ENCODE measurements at regions not wholly inside any gene's neighbourhood (a gene's known extent, or its start where the extent isn't known, plus 50 kb on each side); places are given as distances from the start of the nearest gene placed in this dataset.
"Not testable (repeated sequence)": the region's sequence is repeated elsewhere in the genome, so short reads cannot be mapped to it uniquely, and the experiment has no call there.

GRCh38 chr5:158463188-158463587 is 604.2 kb upstream of the CLINT1 start:
- Mint-ChIP-seq H3K4me1 (peaks cover 14% of the 10 kb centered on the region), H3K9me3 (peaks cover 1% of the 10 kb centered on the region), H3K36me3 (no peaks in the 10 kb centered on the region), H3K27ac (no peak overlapping the region), H3K4me3 (no peak overlapping the region), H3K27me3 (no peaks in the 10 kb centered on the region)
- ATAC-seq (ENCODE audit: low read depth), result no peak
- DNase-seq (ENCODE audit: low spot score in 2 of 2), result no peak

DNA sequence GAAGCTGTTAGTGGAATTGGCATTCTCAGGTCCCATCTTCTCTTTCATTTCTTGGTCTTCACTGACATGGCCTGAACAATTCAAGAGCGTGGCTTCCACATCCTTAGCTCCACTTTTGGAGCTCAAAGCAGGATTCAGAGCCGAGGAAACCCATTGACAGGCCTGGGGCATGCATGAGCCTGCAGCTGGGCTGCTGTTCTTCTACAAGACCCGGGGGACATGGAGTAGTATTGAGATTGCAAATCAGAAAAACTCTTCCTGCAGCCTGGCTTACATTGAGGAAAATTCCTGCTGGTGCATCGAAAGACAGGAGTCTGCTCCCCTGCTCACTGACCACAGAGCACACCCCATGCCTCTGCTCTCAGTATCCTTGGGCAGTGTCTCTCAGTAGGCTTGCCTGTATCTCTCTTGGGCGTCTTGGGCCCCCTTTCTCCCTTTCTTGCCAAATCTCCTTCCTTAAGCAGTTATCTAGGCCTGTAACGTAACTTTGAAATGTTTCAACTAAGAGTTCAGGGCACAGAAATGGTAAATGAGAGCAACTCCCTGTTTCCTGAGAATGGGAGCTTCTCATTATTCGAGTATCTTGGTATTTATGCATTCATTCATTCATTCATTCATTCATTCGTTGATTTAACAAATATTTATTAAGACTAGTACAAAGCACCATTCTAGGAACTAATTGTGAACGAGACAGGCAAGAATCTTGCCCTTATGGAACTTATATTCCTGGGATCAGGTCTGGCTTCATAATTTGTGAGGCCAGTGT is 603.6 kb upstream of the CLINT1 start:
- no peak for DNase-seq (ENCODE audit: low spot score in 2 of 2)
- no peak for ATAC-seq (ENCODE audit: low read depth)
- no peaks in the 10 kb centered on the region for H3K27me3 Mint-ChIP-seq
- no peaks in the 10 kb centered on the region for H3K36me3 Mint-ChIP-seq
- peaks cover 1% of the 10 kb centered on the region for H3K9me3 Mint-ChIP-seq
- H3K4me1 Mint-ChIP-seq, result peaks cover 14% of the 10 kb centered on the region
- H3K4me3 Mint-ChIP-seq, result no peak overlapping the region
- H3K27ac Mint-ChIP-seq, result no peak overlapping the region

- H3K4me3 Mint-ChIP-seq, result no peak overlapping the region
Measured at GRCh38 chr5:158461240-158461854, 602.4 kb upstream of the CLINT1 start.

GRCh38 chr5:158458086-158458485 is 599.1 kb upstream of the CLINT1 start:
- Mint-ChIP-seq H3K36me3 (no peaks in the 10 kb centered on the region), H3K9me3 (peaks cover 1% of the 10 kb centered on the region), H3K27ac (no peak overlapping the region), H3K27me3 (no peaks in the 10 kb centered on the region), H3K4me1 (no peaks in the 10 kb centered on the region), H3K4me3 (no peak overlapping the region)
- ATAC-seq (ENCODE audit: low read depth) (no peak), DNase-seq (ENCODE audit: low spot score in 2 of 2) (no peak)

More at GRCh38 chr5:158461240-158461854, 602.4 kb upstream of the CLINT1 start:
- ATAC-seq (ENCODE audit: low read depth) (no peak), DNase-seq (ENCODE audit: low spot score in 2 of 2) (no peak)
- Mint-ChIP-seq H3K4me1 (peaks cover 14% of the 10 kb centered on the region), H3K27ac (no peak overlapping the region), H3K27me3 (no peaks in the 10 kb centered on the region), H3K9me3 (peaks cover 1% of the 10 kb centered on the region), H3K36me3 (no peaks in the 10 kb centered on the region)

- ATAC-seq (ENCODE audit: low read depth), result no peak
- no peak overlapping the region for H3K4me3 Mint-ChIP-seq
- DNase-seq (ENCODE audit: low spot score in 2 of 2), result no peak
- H3K9me3 Mint-ChIP-seq, result peaks cover 1% of the 10 kb centered on the region
- no peaks in the 10 kb centered on the region for H3K36me3 Mint-ChIP-seq
- peaks cover 2% of the 10 kb centered on the region for H3K27me3 Mint-ChIP-seq
- H3K4me1 Mint-ChIP-seq, result peaks cover 2% of the 10 kb centered on the region
- no peak overlapping the region for H3K27ac Mint-ChIP-seq
Measured at GRCh38 chr5:158456756-158457155, 597.8 kb upstream of the CLINT1 start.

GRCh38 chr5:158456241-158456640 is 597.3 kb upstream of the CLINT1 start:
- H3K4me3 Mint-ChIP-seq, result no peak overlapping the region
- DNase-seq (ENCODE audit: low spot score in 2 of 2) (no peak), ATAC-seq (ENCODE audit: low read depth) (no peak)
- peaks cover 1% of the 10 kb centered on the region for H3K9me3 Mint-ChIP-seq
- H3K36me3 Mint-ChIP-seq, result no peaks in the 10 kb centered on the region
- no peak overlapping the region for H3K27ac Mint-ChIP-seq
- H3K27me3 Mint-ChIP-seq, result peaks cover 2% of the 10 kb centered on the region
- peaks cover 2% of the 10 kb centered on the region for H3K4me1 Mint-ChIP-seq

DNA sequence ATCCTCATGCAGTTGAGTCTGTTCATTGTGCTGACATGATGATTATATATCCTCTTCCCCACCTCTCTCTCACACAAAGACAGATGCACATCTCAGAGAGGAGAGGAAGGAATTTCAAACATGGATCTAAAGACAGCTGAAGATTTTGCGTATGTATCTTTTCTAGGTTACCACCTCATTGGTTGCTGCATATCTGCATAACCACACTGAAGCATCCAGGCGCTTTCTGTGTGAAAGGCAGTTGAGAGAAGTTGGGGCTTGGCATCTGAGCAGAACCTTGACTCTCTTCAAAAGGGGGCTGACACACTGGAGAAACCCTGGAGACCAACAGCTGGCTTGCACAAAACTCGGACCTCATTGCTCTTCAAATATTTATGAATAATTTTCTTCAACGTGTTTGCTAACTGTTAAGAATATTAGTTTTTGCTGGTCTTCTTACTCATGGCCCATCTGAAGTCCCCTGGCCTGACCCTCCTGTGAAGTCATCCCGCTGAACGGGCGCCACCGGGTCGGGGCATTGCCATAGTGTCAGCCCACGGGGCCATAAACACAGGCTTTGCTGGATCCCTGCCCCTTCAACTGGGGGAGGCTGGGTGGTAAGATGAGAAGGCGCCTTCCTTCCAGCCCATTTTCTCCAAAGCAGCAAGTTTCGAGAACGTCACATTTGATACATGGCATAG is 593.2 kb upstream of the CLINT1 start:
- H3K4me1 Mint-ChIP-seq, result peaks cover 2% of the 10 kb centered on the region

GRCh38 chr5:158451203-158451992 is 592.5 kb upstream of the CLINT1 start:
- Mint-ChIP-seq H3K9me3 (no peaks in the 10 kb centered on the region), H3K27me3 (peaks cover 2% of the 10 kb centered on the region), H3K4me1 (peaks cover 2% of the 10 kb centered on the region), H3K36me3 (no peaks in the 10 kb centered on the region), H3K27ac (no peak overlapping the region), H3K4me3 (no peak overlapping the region)
- DNase-seq (ENCODE audit: low spot score in 2 of 2), result no peak
- ATAC-seq (ENCODE audit: low read depth), result no peak

More for the DNA sequence above, 593.2 kb upstream of the CLINT1 start:
- ATAC-seq (ENCODE audit: low read depth) (no peak), DNase-seq (ENCODE audit: low spot score in 2 of 2) (no peak)
- no peaks in the 10 kb centered on the region for H3K9me3 Mint-ChIP-seq
- peaks cover 2% of the 10 kb centered on the region for H3K27me3 Mint-ChIP-seq
- no peak overlapping the region for H3K4me3 Mint-ChIP-seq
- no peak overlapping the region for H3K27ac Mint-ChIP-seq
- no peaks in the 10 kb centered on the region for H3K36me3 Mint-ChIP-seq

DNA sequence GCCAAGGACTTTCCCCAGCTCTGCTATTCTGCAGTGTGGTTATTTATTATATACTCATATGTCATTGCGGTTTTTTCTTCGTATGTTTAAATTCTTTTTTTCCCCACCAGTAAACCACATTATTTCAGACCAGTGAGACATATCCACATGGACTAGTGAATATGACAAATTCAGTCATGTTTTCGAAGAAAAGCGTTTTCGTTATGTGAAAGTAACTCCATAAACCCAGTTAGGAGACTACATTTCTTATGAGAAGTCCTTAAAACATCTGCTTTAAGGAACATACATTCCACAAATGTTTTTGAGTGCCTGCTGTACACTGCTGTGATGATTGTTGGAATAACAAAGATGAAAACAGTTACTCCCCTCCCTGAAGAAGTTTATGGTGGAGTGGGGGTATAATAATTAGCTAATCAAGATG is 591.8 kb upstream of the CLINT1 start:
- peaks cover 2% of the 10 kb centered on the region for H3K36me3 Mint-ChIP-seq
- H3K27me3 Mint-ChIP-seq, result peaks cover 2% of the 10 kb centered on the region
- ATAC-seq (ENCODE audit: low read depth), result no peak
- no peak overlapping the region for H3K4me3 Mint-ChIP-seq
- no peak for DNase-seq (ENCODE audit: low spot score in 2 of 2)
- peaks cover 2% of the 10 kb centered on the region for H3K4me1 Mint-ChIP-seq
- H3K27ac Mint-ChIP-seq, result no peak overlapping the region
- peaks cover 2% of the 10 kb centered on the region for H3K9me3 Mint-ChIP-seq

DNA sequence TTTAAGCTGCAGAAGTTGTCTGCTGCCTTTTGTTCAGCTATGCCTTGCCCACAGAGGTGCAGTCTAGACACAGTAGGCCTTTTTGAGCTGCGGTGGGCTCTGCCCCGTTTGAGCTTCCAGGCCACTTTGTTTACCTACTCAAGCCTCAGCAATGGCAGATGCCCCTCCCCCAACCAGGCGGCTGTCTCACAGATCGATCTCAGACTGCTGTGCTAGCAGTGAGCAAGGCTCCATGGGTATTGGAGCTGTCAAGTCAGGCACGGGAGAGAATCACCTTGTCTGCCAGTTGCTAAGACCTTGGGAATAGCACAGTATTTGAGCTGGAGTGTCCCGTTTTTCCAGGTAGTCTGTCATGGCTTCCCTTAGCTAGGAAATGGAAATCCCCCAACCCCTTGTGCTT is 587.8 kb upstream of the CLINT1 start:
- ATAC-seq (ENCODE audit: low read depth); H3K27ac Mint-ChIP-seq; H3K27me3 Mint-ChIP-seq; H3K4me1 Mint-ChIP-seq; DNase-seq (ENCODE audit: low spot score in 2 of 2); H3K36me3 Mint-ChIP-seq; H3K9me3 Mint-ChIP-seq; H3K4me3 Mint-ChIP-seq: not testable (repeated sequence)

DNA sequence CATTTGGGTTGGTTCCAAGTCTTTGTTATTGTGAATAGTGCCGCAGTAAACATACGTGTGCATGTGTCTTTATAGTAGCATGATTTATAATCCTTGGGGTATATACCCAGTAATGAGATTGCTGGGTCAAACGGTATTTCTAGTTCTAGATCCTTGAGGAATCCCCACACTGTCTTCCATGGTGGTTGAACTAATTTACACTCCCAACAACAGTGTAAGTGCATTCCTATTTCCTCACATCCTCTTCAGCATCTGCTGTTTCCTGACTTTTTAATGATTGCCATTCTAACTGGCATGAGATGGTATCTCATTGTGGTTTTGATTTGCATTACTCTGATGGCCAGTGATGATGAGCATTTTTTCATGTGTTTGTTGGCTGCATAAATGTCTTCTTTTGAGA is 580.3 kb upstream of the CLINT1 start:
- H3K36me3 Mint-ChIP-seq, result not testable (repeated sequence)

GRCh38 chr5:158436271-158437065 is 577.5 kb upstream of the CLINT1 start:
- Mint-ChIP-seq H3K27me3 (no peaks in the 10 kb centered on the region), H3K27ac (peak overlapping the region; percentile 22), H3K36me3 (no peaks in the 10 kb centered on the region), H3K9me3 (no peaks in the 10 kb centered on the region), H3K4me3 (no peak overlapping the region), H3K4me1 (peaks cover 27% of the 10 kb centered on the region)
- DNase-seq (ENCODE audit: low spot score in 2 of 2), result peak; percentile 15 to 41
- peak; percentile 98 for ATAC-seq (ENCODE audit: low read depth)

More for the DNA sequence above, 580.3 kb upstream of the CLINT1 start:
- not testable (repeated sequence) for H3K4me3 Mint-ChIP-seq; ATAC-seq (ENCODE audit: low read depth); H3K27me3 Mint-ChIP-seq; H3K27ac Mint-ChIP-seq; H3K9me3 Mint-ChIP-seq; DNase-seq (ENCODE audit: low spot score in 2 of 2)
- peaks cover 22% of the 10 kb centered on the region for H3K4me1 Mint-ChIP-seq

DNA sequence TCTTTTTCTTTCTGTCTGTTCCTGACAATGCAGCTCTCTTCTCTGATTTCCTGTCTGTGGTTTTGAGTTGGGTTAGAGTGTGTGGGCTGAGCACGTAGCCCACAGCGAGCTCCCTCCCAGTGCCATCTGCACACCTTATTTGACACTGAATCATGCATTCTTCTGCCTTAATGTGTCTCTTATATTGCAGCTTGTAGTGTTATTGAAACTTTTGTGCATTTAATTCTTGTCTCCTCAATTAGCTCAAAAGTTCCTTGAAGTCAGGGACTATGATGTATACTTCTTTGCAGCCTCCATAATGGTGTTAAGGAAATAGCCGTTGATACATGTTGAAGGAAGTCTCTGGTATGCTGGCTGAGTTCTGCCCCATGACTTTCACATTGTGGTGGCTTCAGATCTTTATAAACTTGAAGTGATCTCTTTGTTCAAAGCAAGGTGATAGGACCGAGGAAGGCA is 576.2 kb upstream of the CLINT1 start:
- no peaks in the 10 kb centered on the region for H3K36me3 Mint-ChIP-seq
- DNase-seq (ENCODE audit: low spot score in 2 of 2), result no peak
- peak; percentile 56 for ATAC-seq (ENCODE audit: low read depth)
- H3K9me3 Mint-ChIP-seq, result no peaks in the 10 kb centered on the region
- H3K4me1 Mint-ChIP-seq, result peaks cover 29% of the 10 kb centered on the region
- H3K27me3 Mint-ChIP-seq, result no peaks in the 10 kb centered on the region
- peak overlapping the region; percentile 22 for H3K27ac Mint-ChIP-seq
- H3K4me3 Mint-ChIP-seq, result peak overlapping the region; percentile 60
